ENCODE measurements at regions not wholly inside any gene's neighbourhood (a gene's known extent, or its start where the extent isn't known, plus 50 kb on each side); places are given as distances from the start of the nearest gene placed in this dataset.

DNA sequence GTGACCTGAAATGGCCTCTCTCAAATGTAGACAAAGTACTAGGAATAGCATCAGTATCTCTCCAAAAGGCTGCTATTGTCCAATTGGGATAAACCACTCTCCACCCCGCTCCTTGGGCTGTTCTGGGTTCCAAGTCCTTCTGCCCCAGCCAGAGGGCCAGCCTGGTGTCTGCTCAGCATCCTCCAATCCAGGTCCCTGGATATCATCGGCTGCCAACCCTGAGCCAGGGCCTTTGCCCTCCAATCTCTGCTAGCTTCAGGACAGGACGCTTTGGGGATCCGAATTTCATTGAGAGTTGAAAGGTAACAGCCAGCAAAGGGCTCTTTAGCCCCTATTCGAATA is 119.3 kb upstream of the ADPGK start:
- H3K27ac ChIP-seq: no peak overlapping the region
- H3K9me3 ChIP-seq: no peaks in the 10 kb centered on the region
- H3K4me1 ChIP-seq: peaks cover 18% of the 10 kb centered on the region
- H3K36me3 ChIP-seq: no peaks in the 10 kb centered on the region
- no peak for DNase-seq (ENCODE audit: low spot score in 2 of 2)
- 66% methylated on average over 5 of the region's 5 CpGs for WGBS
- H3K27me3 ChIP-seq: no peaks in the 10 kb centered on the region
- no peak overlapping the region for H3K4me3 ChIP-seq
- TF ChIP-seq POLR2A (IDR thresholded peaks at IDR 0.05) (no peak), POLR2AphosphoS5 (IDR thresholded peaks at IDR 0.05) (no peak), EP300 (IDR thresholded peaks at IDR 0.05) (no peak)
- TF ChIP-seq, protein P1, sequence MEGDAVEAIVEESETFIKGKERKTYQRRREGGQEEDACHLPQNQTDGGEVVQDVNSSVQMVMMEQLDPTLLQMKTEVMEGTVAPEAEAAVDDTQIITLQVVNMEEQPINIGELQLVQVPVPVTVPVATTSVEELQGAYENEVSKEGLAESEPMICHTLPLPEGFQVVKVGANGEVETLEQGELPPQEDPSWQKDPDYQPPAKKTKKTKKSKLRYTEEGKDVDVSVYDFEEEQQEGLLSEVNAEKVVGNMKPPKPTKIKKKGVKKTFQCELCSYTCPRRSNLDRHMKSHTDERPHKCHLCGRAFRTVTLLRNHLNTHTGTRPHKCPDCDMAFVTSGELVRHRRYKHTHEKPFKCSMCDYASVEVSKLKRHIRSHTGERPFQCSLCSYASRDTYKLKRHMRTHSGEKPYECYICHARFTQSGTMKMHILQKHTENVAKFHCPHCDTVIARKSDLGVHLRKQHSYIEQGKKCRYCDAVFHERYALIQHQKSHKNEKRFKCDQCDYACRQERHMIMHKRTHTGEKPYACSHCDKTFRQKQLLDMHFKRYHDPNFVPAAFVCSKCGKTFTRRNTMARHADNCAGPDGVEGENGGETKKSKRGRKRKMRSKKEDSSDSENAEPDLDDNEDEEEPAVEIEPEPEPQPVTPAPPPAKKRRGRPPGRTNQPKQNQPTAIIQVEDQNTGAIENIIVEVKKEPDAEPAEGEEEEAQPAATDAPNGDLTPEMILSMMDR (IDR thresholded peaks at IDR 0.05): no peak

- no peaks in the 10 kb centered on the region for H3K36me3 ChIP-seq
- H3K9me3 ChIP-seq: no peaks in the 10 kb centered on the region
- WGBS: 21% methylated on average over 5 of the region's 15 CpGs
- H3K4me3 ChIP-seq: no peak overlapping the region
- no peak overlapping the region for H3K27ac ChIP-seq
- peaks cover 18% of the 10 kb centered on the region for H3K4me1 ChIP-seq
- TF ChIP-seq EP300 (IDR thresholded peaks at IDR 0.05) (no peak), POLR2A (IDR thresholded peaks at IDR 0.05) (no peak), POLR2AphosphoS5 (IDR thresholded peaks at IDR 0.05) (no peak)
- no peaks in the 10 kb centered on the region for H3K27me3 ChIP-seq
- no peak for DNase-seq (ENCODE audit: low spot score in 2 of 2)
Measured at GRCh38 chr15:72902245-72902918, 118.8 kb upstream of the ADPGK start.

GRCh38 chr15:72892986-72893385 is 109.4 kb upstream of the ADPGK start:
- TF ChIP-seq, protein P1 (IDR thresholded peaks at IDR 0.05): no peak
- no peak for TF ChIP-seq EP300 (IDR thresholded peaks at IDR 0.05)
- TF ChIP-seq POLR2AphosphoS5 (IDR thresholded peaks at IDR 0.05): no peak
- Histone ChIP-seq H3K27ac (no peak overlapping the region), H3K4me3 (no peak overlapping the region), H3K9me3 (no peaks in the 10 kb centered on the region), H3K4me1 (no peaks in the 10 kb centered on the region), H3K36me3 (no peaks in the 10 kb centered on the region), H3K27me3 (no peaks in the 10 kb centered on the region)
- no peak for DNase-seq (ENCODE audit: low spot score in 2 of 2)
- 96% methylated on average over 2 of the region's 2 CpGs for WGBS

- Histone ChIP-seq H3K4me3 (no peak overlapping the region), H3K9me3 (no peaks in the 10 kb centered on the region), H3K27ac (no peak overlapping the region), H3K36me3 (no peaks in the 10 kb centered on the region), H3K4me1 (no peaks in the 10 kb centered on the region), H3K27me3 (no peaks in the 10 kb centered on the region)
- TF ChIP-seq, protein P1 (IDR thresholded peaks at IDR 0.05): no peak
- TF ChIP-seq POLR2A (IDR thresholded peaks at IDR 0.05): no peak
- no peak for TF ChIP-seq POLR2AphosphoS5 (IDR thresholded peaks at IDR 0.05)
- TF ChIP-seq EP300 (IDR thresholded peaks at IDR 0.05): no peak
- WGBS: 71% methylated on average over 12 of the region's 12 CpGs
- no peak for DNase-seq (ENCODE audit: low spot score in 2 of 2)
Measured at GRCh38 chr15:72890043-72890442, 106.5 kb upstream of the ADPGK start.

DNA sequence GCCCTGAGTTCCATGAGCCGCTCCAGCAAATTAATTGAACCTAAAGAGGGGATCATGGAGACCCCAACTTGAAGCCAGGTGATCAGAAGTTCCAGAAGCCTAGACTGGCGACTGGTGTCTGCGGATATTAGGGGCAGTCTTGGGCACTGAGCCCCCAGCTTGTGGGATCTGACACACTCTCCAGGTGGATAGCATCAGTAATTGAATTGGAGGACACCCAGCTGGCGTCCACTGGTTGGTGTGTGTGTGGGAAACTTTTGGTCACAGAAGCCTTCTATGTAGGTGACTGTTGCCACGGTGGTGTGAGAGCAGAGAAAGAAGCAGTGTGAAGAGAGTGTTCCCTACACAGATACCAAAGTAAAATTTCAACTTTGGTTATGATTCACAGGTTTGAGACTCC is 106.0 kb upstream of the ADPGK start:
- no peak for DNase-seq (ENCODE audit: low spot score in 2 of 2)
- Histone ChIP-seq H3K4me3 (no peak overlapping the region), H3K27me3 (no peaks in the 10 kb centered on the region), H3K4me1 (no peaks in the 10 kb centered on the region), H3K36me3 (no peaks in the 10 kb centered on the region), H3K9me3 (no peaks in the 10 kb centered on the region), H3K27ac (no peak overlapping the region)
- 86% methylated on average over 5 of the region's 5 CpGs for WGBS
- no peak for TF ChIP-seq EP300 (IDR thresholded peaks at IDR 0.05)
- no peak for TF ChIP-seq POLR2AphosphoS5 (IDR thresholded peaks at IDR 0.05)
- TF ChIP-seq POLR2A (IDR thresholded peaks at IDR 0.05): no peak
- TF ChIP-seq, protein P1 (IDR thresholded peaks at IDR 0.05): no peak

DNA sequence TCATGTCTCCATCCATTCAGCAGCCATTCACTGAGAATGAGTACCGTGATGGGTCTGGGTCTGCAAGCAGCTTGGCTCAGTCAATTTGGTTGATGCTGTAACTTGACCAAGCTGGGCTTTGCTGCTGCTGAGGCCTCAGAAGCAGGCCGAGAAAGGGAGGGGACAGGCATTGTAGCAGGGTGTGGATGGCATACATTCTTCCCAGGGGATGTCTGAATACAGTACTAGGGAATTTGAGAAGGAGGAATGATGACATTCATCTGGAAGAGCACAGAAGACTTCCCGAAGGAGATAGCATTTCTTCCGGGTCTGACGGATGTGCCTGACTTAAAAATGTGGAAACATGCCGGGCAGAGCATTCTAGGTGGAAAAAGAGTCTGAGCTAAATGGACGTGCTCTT is 105.3 kb upstream of the ADPGK start:
- Histone ChIP-seq H3K9me3 (no peaks in the 10 kb centered on the region), H3K36me3 (no peaks in the 10 kb centered on the region), H3K4me3 (no peak overlapping the region), H3K27me3 (no peaks in the 10 kb centered on the region), H3K27ac (no peak overlapping the region), H3K4me1 (no peaks in the 10 kb centered on the region)
- no peak for DNase-seq (ENCODE audit: low spot score in 2 of 2)
- no peak for TF ChIP-seq POLR2A (IDR thresholded peaks at IDR 0.05)
- no peak for TF ChIP-seq EP300 (IDR thresholded peaks at IDR 0.05)
- TF ChIP-seq, protein P1 (IDR thresholded peaks at IDR 0.05): no peak
- no peak for TF ChIP-seq POLR2AphosphoS5 (IDR thresholded peaks at IDR 0.05)
- 78% methylated on average over 7 of the region's 7 CpGs for WGBS

Measured in suprapubic skin (tissue), 4 donors.